Ovary (tissue), 7 donors: ENCODE measurements at regions not wholly inside any gene's neighbourhood (a gene's known extent, or its start where the extent isn't known, plus 50 kb on each side); places are given as distances from the start of the nearest gene placed in this dataset.

Source experiments
- DNase-seq, 5 donors: peaks; one replicate each; pipeline ENCODE4 v3.0.0-alpha.2; 2019 to 2020
- H3K27ac ChIP-seq, 2 donors: fragments of 200-600 bp; one replicate each; pipeline versions ENCODE4 v1.5.1 to v1.8.0; 2019 to 2022
- H3K27me3 ChIP-seq: fragments of 200-600 bp; one replicate; pipeline ENCODE4 v1.8.0; 2022
- H3K36me3 ChIP-seq: fragments of 200-600 bp; sonication (generic); one replicate; pipeline ENCODE4 v1.5.1; 2019
- H3K4me1 ChIP-seq: one replicate; pipeline ENCODE4 v1.8.1; 2013; ENCODE audit warnings: mild to moderate bottlenecking, moderate library complexity; ENCODE audit not compliant: insufficient read depth
- H3K4me3 ChIP-seq: fragments of 200-600 bp; sonication (generic); one replicate; pipeline ENCODE4 v1.5.1; 2017
- H3K9me3 ChIP-seq, 2 donors: fragments of 200-600 bp in 1 of 2; sonication (generic) in 1 of 2; one replicate each; pipeline versions ENCODE4 v1.5.1 to v1.8.1; 2013 to 2019; ENCODE audit warnings: mild to moderate bottlenecking in 1 of 2, moderate library complexity in 1 of 2
- CTCF ChIP-seq, 3 donors: fragments of 450-650 bp in 2 of 3; fragments of 200-600 bp in 1 of 3; IDR thresholded peaks; one replicate each; pipeline versions ENCODE4 v1.5.1 to v1.8.0; 2016 to 2022; ENCODE audit warnings: antibody characterized with exemption in 3 of 3, mild to moderate bottlenecking in 1 of 3
- EP300 ChIP-seq: sonication (generic); formaldehyde crosslinking; IDR thresholded peaks from one replicate; pipeline ENCODE4 v1.6.1; 2017; ENCODE audit warnings: antibody characterized with exemption
- POLR2A ChIP-seq: fragments of 450-650 bp; IDR thresholded peaks from one replicate; pipeline ENCODE4 v1.6.1; 2017; ENCODE audit warnings: antibody characterized with exemption, mild to moderate bottlenecking, moderate library complexity
- WGBS, 3 donors: extraction: QIAGEN DNeasy Blood & Tissue Kit in 1 of 3; methylation state at CpG; one replicate each; pipeline versions ENCODE4 v1.1.5 to v1.1.7; 2013 to 2017; 5-methylcytosine and 5-hydroxymethylcytosine counted together
- intact Hi-C, 4 donors: fragments of 100-400 bp; cut with DNase I; formaldehyde crosslinking; loops; one replicate each; pipeline versions ENCODE4 v1.11.0 to v1.15.1; 2022 to 2023
- donor health status: DM: no; HTN: no; CAD: no; lungs with moderate emphysema.
- donor health status: DM: no; HTN: no; CAD: no.
- donor health status: Bipolar disorder and iron deficiency.
- donor health status: DM: no; HTN: no; CAD: no.
- donor health status: DM: yes; HTN: yes; CAD: no.

DNA sequence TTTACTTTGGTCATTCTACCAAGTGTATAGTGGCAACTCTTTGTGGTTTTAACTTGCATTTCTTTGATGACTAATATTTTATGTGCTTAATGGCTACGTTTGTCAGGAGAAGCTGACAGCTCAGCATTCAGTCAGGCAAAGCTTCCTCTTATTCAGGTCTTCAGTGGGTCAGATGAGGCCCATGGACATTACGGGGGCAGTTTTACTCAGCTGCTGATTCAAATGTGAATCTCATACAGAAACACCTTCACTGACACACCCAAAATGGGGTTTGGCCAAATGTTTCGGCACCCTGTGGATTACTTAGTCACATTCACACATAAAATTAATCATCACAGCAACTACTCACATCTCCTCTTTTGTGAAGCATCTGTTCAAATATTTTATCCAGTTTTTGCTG is 104.9 kb upstream of the PLD5 start:
- no peak for TF ChIP-seq POLR2A
- TF ChIP-seq EP300: no peak
- no peak for TF ChIP-seq CTCF (IDR thresholded peaks at IDR 0.05)
- intact Hi-C loops: no loop called here
- Histone ChIP-seq H3K4me1 (no peaks in the 10 kb centered on the region), H3K27me3 (no peaks in the 10 kb centered on the region), H3K9me3 (no peaks in the 10 kb centered on the region), H3K27ac (no peak overlapping the region), H3K36me3 (no peaks in the 10 kb centered on the region), H3K4me3 (no peak overlapping the region)
- DNase-seq: no peak
- 57 to 70% (median 69%) methylated on average over 3 of the region's 3 CpGs for WGBS, 3 donors

- Histone ChIP-seq H3K4me1 (no peaks in the 10 kb centered on the region), H3K9me3 (no peaks in the 10 kb centered on the region), H3K27ac (no peak overlapping the region), H3K36me3 (no peaks in the 10 kb centered on the region), H3K4me3 (no peak overlapping the region), H3K27me3 (no peaks in the 10 kb centered on the region)
- no peak for TF ChIP-seq EP300
- TF ChIP-seq CTCF (IDR thresholded peaks at IDR 0.05): no peak
- no peak for TF ChIP-seq POLR2A
- intact Hi-C loops: no loop called here
- DNase-seq: no peak
- 26 to 50% (median 32%) methylated on average over 5 of the region's 5 CpGs for WGBS, 3 donors
Observed at GRCh38 chr1:242623756-242624155, 99.3 kb upstream of the PLD5 start.

- WGBS, 3 donors: 58 to 61% (median 59%) methylated on average over 4 of the region's 4 CpGs
- Histone ChIP-seq H3K9me3 (no peaks in the 10 kb centered on the region), H3K27me3 (no peaks in the 10 kb centered on the region), H3K36me3 (no peaks in the 10 kb centered on the region), H3K27ac (no peak overlapping the region), H3K4me1 (no peaks in the 10 kb centered on the region), H3K4me3 (no peak overlapping the region)
- intact Hi-C loops: no loop called here
- no peak for DNase-seq
- TF ChIP-seq EP300 (no peak), CTCF (IDR thresholded peaks at IDR 0.05) (no peak), POLR2A (no peak)
Observed at GRCh38 chr1:242623119-242623518, 98.6 kb upstream of the PLD5 start.

DNA sequence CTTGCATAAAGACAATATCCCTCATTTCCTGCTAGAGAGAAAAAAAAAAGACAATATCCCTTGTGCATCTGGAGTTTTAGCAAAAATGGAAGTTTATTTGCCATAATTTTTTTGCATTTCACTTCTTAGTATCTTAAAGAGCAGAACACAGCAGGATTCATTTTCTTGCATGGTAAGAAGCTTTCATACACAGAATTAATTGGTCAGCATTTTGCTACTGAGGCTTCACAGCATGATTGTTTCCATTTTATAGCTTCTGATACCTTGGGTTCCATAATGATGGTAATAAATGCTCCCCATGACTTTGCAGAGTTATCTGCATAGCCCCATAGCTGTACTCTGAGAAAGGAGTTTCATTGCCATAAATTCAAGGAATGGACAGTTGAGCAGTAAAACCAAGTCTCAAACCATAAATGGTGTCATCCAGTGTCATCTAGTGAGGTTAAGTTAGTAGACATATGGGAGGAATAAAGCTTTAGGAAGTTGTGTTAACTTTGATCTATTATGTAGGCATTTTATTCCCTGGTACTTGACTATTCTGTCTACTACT is 88.8 kb upstream of the PLD5 start:
- Histone ChIP-seq H3K27me3 (no peaks in the 10 kb centered on the region), H3K27ac (no peak overlapping the region), H3K4me3 (no peak overlapping the region), H3K9me3 (no peaks in the 10 kb centered on the region), H3K4me1 (no peaks in the 10 kb centered on the region), H3K36me3 (no peaks in the 10 kb centered on the region)
- TF ChIP-seq CTCF (IDR thresholded peaks at IDR 0.05): no peak
- TF ChIP-seq POLR2A: no peak
- TF ChIP-seq EP300: no peak
- intact Hi-C loops: no loop called here
- no peak for DNase-seq
